Fibroblast of skin of abdomen (primary cell): ENCODE measurements at regions not wholly inside any gene's neighbourhood (a gene's known extent, or its start where the extent isn't known, plus 50 kb on each side); places are given as distances from the start of the nearest gene placed in this dataset.

Experiments used
- DNase-seq: peaks from one replicate; pipeline ENCODE4 v3.0.0-alpha.2; 2013

GRCh38 chr2:6545795-6546194 lies 319.9 kb downstream of the CMPK2 start:
- no peak for DNase-seq

- no peak for DNase-seq
Observed at GRCh38 chr2:6554466-6554865, 311.2 kb downstream of the CMPK2 start.

GRCh38 chr2:6556755-6557154 lies 309.0 kb downstream of the CMPK2 start:
- peak; percentile 62 for DNase-seq

GRCh38 chr2:6557737-6558136 lies 308.0 kb downstream of the CMPK2 start:
- no peak for DNase-seq

GRCh38 chr2:6562771-6563170 lies 302.9 kb downstream of the CMPK2 start:
- no peak for DNase-seq

GRCh38 chr2:6564326-6564725 lies 301.4 kb downstream of the CMPK2 start:
- DNase-seq: no peak

- DNase-seq: peak; percentile 35
Observed at GRCh38 chr2:6574121-6574520, 291.6 kb downstream of the CMPK2 start.

GRCh38 chr2:6576302-6576701 lies 289.4 kb downstream of the CMPK2 start:
- DNase-seq: peak; percentile 75

GRCh38 chr2:6577960-6578359 lies 287.7 kb downstream of the CMPK2 start:
- DNase-seq: no peak

GRCh38 chr2:6578416-6578815 lies 287.3 kb downstream of the CMPK2 start:
- peak; percentile 15 for DNase-seq

- DNase-seq: no peak
Observed at GRCh38 chr2:6579281-6579680, 286.4 kb downstream of the CMPK2 start.

GRCh38 chr2:6580982-6581381 lies 284.7 kb downstream of the CMPK2 start:
- DNase-seq: peak; percentile 77

GRCh38 chr2:6589150-6589549 lies 276.6 kb downstream of the CMPK2 start:
- no peak for DNase-seq

GRCh38 chr2:6590442-6590841 lies 275.3 kb downstream of the CMPK2 start:
- DNase-seq: no peak

- DNase-seq: no peak
Observed at GRCh38 chr2:6602471-6602870, 263.2 kb downstream of the CMPK2 start.

- DNase-seq: no peak
Observed at GRCh38 chr2:6605836-6606505, 259.7 kb downstream of the CMPK2 start.

GRCh38 chr2:6617794-6618193 lies 247.9 kb downstream of the CMPK2 start:
- peak; percentile 2 for DNase-seq

- DNase-seq: no peak
Observed at GRCh38 chr2:6618201-6618600, 247.5 kb downstream of the CMPK2 start.

- DNase-seq: no peak
Observed at GRCh38 chr2:6623746-6624145, 242.0 kb downstream of the CMPK2 start.

GRCh38 chr2:6626401-6627012 lies 239.2 kb downstream of the CMPK2 start:
- no peak for DNase-seq

GRCh38 chr2:6627316-6627715 lies 238.4 kb downstream of the CMPK2 start:
- DNase-seq: no peak

- no peak for DNase-seq
Observed at GRCh38 chr2:6630209-6630608, 235.5 kb downstream of the CMPK2 start.

GRCh38 chr2:6635296-6635695 lies 230.4 kb downstream of the CMPK2 start:
- DNase-seq: no peak

GRCh38 chr2:6637330-6637729 lies 228.4 kb downstream of the CMPK2 start:
- DNase-seq: no peak
